SKM-1 treated with dmso at 0.1 percent for 144 hours (cell line): ENCODE measurements at regions not wholly inside any gene's neighbourhood (a gene's known extent, or its start where the extent isn't known, plus 50 kb on each side); places are given as distances from the start of the nearest gene placed in this dataset.
"Not testable (repeated sequence)": the region's sequence is repeated elsewhere in the genome, so short reads cannot be mapped to it uniquely, and the experiment has no call there.

Experiments
- DNase-seq: peaks from one replicate; lab custom pipeline; 2025; ENCODE audit not compliant: unreplicated experiment; lab: John Stamatoyannopoulos, UW

GRCh38 chr5:102049517-102049916 lies 246.6 kb downstream of the SLCO4C1 start:
- DNase-seq = peak; percentile 29

GRCh38 chr5:102048940-102049339 lies 247.1 kb downstream of the SLCO4C1 start:
- DNase-seq = peak; percentile 29

GRCh38 chr5:102047073-102047472 lies 249.0 kb downstream of the SLCO4C1 start:
- not testable (repeated sequence) for DNase-seq

- no peak for DNase-seq
These were observed 255.8 kb downstream of the SLCO4C1 start for GRCh38 chr5:102040326-102040725.

DNA sequence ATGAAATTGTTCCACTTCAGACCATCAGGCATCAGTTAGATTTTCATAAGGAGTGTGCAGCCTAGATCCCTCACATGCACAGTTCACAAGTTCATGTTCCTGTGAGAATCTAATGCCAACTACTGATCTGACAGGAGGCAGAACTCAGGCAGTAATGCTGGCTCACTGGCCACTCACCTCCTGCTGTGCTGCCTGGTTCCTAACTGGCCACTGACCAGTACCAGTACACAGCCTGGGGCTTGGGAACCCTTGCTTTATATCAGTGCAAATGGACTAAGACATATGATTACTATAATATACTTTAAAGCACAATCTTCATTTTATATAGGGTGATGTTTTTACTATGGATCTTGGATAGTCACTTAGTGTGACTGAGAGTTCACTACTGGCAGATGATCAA lies 259.2 kb downstream of the SLCO4C1 start:
- DNase-seq = no peak

DNA sequence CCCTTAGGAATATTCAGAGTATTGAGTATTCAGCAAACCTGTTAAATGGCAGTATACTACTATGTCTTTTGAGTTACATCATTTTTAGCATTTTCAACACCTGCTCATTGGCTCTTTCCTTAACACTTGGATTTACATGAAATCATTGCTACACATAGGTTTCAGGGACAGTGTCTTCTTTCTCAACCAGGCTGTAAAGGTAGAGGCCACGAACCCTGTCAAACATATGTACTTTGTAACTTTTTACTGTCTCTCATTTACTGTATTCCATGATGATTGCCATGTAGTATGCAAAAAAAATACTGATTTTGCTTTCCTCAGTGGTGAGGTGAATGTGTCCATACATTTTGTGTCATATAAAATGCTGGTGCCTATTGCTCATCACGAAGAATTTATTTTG lies 264.4 kb downstream of the SLCO4C1 start:
- DNase-seq = no peak

GRCh38 chr5:102018690-102019089 lies 277.4 kb downstream of the SLCO4C1 start:
- DNase-seq = no peak

DNA sequence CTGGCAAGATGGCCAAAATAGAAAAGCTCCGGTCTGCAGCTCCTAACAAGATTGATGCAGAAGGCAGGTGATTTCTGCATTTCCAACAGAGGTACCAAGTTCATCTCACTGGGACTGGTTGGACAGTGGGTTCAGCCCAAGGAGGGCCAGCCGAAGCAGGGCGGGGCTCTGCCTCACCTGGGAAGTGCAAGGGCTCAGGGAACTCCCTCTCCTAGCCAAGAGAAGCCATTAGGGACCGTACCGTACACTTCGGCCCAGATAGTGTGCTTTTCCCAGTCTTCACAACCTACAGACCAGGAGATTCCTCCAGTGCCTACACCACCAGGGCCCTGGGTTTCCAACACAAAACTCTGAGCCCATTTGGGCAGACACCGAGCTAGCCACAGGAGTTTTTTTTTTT lies 277.8 kb downstream of the SLCO4C1 start:
- DNase-seq = no peak

- no peak for DNase-seq
These were observed 281.7 kb downstream of the SLCO4C1 start for GRCh38 chr5:102014371-102014770.

- no peak for DNase-seq
These were observed 285.4 kb downstream of the SLCO4C1 start for GRCh38 chr5:102010644-102011043.

DNA sequence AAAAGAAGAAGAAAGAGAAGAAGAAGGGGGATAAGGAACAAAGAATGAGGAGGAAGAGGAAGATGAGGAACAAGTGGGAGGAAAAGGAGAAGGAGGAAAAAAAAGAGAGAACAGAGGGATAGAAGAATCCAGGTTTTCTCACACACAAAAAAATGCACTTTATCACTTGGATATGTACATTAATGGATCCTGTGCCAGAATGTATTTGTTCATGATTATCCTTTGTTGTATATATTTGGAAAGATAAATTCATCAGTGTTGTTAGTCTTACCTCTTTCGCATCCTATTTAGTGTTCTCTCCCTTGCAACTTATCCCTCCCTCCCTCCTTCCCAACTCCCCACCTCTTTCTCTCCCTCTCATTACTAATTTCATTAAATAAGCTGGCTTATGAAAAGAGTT lies 298.8 kb downstream of the SLCO4C1 start:
- no peak for DNase-seq

GRCh38 chr5:101995585-101995984 lies 300.5 kb downstream of the SLCO4C1 start:
- DNase-seq = no peak

DNA sequence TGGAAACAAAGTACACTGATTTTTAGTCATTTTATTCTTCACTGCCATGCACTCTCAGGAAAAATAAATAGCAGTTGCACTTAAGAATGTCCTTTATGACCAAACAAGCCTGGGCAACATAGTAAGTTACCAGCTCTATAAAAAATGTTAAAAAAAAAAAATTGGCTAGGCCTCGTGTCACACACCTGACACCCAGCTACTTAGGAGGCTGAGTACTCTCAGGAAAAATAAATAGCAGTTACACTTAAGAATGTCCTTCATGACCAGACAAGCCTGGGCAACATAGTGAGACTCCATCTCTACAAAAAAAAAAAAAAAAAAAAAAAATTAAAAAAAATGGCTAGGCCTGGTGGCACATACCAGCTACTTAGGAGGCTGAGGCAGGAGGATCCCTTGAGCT lies 304.6 kb downstream of the SLCO4C1 start:
- no peak for DNase-seq

- no peak for DNase-seq
These were observed 306.4 kb downstream of the SLCO4C1 start for GRCh38 chr5:101989659-101990058.

DNA sequence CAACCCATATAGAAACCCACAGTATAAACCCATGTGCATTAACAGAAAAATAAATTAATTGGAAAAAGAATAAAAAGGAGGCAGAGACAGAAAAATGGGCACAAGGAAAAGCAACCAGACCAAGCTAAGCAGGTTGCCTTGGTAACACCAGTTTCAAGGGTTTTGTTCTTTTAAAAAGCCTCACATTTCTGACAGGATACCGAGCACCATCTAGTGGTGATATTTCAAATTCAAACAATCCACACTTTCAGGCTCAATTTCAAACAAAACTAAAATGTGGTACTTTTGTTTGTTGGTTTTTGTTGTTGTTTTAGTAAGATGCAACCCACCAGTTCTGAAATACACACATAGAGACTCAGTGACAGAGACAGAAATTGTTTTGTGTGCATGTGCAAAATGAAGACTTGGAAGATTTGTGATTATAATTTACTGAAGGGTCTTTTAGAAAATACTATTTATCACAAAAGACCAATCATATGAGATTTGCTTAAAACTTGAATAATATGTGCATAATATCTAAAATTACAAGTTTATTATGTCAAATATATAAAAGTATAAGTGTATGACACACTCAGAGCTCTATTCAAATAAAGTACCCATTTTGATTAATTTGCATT lies 318.2 kb downstream of the SLCO4C1 start:
- DNase-seq = peak; percentile 22

GRCh38 chr5:101976933-101977332 lies 319.2 kb downstream of the SLCO4C1 start:
- DNase-seq = no peak

GRCh38 chr5:101969742-101970141 lies 326.3 kb downstream of the SLCO4C1 start:
- no peak for DNase-seq

- DNase-seq = no peak
These were observed 329.6 kb downstream of the SLCO4C1 start for GRCh38 chr5:101966476-101966875.

DNA sequence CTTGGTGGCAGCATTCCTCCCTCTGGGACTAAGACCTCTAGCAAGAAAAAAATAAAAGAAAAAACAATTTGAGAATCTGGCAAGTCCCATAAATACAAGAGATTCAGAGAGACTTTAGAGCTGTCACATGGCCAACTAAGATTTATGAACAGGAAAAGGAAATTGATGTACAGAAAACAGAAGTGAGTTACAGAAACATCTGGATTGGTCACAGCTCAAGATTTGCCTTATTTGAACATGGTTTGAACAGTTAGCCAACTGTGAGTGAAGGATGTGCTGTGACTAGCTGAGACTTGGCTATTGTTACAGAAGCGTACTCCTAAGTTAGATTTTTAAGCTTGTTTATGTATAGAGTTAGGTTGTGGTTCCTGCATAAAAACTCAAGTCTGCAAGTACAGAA lies 340.2 kb downstream of the SLCO4C1 start:
- no peak for DNase-seq

GRCh38 chr5:101950019-101950418 lies 346.1 kb downstream of the SLCO4C1 start:
- DNase-seq = no peak

- DNase-seq = no peak
These were observed 347.5 kb downstream of the SLCO4C1 start for GRCh38 chr5:101948615-101949014.

- DNase-seq = peak; percentile 66
These were observed 352.3 kb downstream of the SLCO4C1 start for GRCh38 chr5:101943784-101944183.

GRCh38 chr5:101942321-101942882 lies 353.7 kb downstream of the SLCO4C1 start:
- peak; percentile 33 for DNase-seq
